PC-9 (cell line): ENCODE measurements at regions not wholly inside any gene's neighbourhood (a gene's known extent, or its start where the extent isn't known, plus 50 kb on each side); places are given as distances from the start of the nearest gene placed in this dataset.

Experiments used
- EZH2 ChIP-seq: fragments of 200-600 bp; sonication (generic); IDR thresholded peaks from 2 replicates; pipeline ENCODE4 v1.8.0; 2017; ENCODE audit warnings: antibody characterized with exemption, low read depth
- TF ChIP-seq, protein P1 (sequence below): fragments of 200-600 bp; sonication (generic); conservative IDR thresholded peaks from 2 replicates; pipeline ENCODE4 v1.6.1; 2017; ENCODE audit warnings: mixed run types, antibody characterized with exemption, mild to moderate bottlenecking, moderate library complexity

DNA sequence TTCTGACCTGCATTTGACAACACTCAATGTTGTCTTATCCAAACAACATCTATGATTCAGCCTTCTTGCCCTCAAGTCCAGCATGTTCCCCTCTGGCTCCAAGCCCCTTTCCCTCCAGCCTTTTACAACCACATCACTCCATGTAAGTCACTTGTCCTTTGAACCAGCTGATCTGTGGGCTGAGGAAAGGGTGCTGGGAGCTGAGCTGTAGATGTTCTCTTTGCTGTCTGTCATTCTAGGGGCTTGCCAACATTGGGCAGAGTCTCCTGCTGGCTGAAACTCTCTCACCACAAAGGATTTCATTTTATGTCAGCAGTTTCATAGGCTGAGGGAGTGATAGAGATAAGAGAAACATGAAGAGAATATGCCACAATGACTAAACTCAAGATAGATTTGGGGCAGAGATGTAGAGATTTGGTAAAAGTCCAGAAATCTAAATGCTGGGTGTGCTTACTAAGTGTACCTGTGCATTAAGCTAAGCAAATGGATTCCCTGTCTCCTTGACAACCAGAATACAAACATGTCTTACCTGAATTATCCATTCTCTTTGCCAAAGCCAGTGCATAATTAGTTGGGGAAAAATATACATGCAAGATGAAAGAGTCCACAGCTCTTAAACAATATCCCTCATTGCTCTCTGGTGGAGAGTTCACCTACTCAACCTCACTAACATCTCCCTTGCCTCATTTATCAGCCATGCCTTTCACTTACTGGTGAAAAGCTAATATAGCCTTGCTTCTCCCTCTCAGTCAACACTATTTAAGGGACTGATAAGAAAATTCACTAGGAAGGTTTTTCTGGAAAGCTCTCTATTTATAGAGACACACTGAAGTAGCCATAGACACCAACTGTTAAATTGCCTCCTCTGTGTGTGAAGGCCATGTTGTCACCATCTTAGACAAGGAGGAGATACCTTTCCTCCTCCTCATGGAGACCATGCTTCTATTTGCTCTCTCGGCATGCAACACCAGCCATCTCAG, 175.5 kb upstream of the SERP2 start:
- TF ChIP-seq, protein P1, sequence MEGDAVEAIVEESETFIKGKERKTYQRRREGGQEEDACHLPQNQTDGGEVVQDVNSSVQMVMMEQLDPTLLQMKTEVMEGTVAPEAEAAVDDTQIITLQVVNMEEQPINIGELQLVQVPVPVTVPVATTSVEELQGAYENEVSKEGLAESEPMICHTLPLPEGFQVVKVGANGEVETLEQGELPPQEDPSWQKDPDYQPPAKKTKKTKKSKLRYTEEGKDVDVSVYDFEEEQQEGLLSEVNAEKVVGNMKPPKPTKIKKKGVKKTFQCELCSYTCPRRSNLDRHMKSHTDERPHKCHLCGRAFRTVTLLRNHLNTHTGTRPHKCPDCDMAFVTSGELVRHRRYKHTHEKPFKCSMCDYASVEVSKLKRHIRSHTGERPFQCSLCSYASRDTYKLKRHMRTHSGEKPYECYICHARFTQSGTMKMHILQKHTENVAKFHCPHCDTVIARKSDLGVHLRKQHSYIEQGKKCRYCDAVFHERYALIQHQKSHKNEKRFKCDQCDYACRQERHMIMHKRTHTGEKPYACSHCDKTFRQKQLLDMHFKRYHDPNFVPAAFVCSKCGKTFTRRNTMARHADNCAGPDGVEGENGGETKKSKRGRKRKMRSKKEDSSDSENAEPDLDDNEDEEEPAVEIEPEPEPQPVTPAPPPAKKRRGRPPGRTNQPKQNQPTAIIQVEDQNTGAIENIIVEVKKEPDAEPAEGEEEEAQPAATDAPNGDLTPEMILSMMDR, result no peak
- TF ChIP-seq EZH2, result no peak
